ENCODE measurements at regions not wholly inside any gene's neighbourhood (a gene's known extent, or its start where the extent isn't known, plus 50 kb on each side); places are given as distances from the start of the nearest gene placed in this dataset.

- no peak for DNase-seq
Measured at GRCh38 chr7:36076074-36076473, 77.0 kb upstream of the EEPD1 start.

- DNase-seq: no peak
Measured at GRCh38 chr7:36078816-36079360, 74.2 kb upstream of the EEPD1 start.

GRCh38 chr7:36079446-36080025 lies 73.5 kb upstream of the EEPD1 start:
- no peak for DNase-seq

GRCh38 chr7:36080843-36081242 lies 72.2 kb upstream of the EEPD1 start:
- DNase-seq: no peak

GRCh38 chr7:36082216-36082615 lies 70.8 kb upstream of the EEPD1 start:
- DNase-seq: no peak

DNA sequence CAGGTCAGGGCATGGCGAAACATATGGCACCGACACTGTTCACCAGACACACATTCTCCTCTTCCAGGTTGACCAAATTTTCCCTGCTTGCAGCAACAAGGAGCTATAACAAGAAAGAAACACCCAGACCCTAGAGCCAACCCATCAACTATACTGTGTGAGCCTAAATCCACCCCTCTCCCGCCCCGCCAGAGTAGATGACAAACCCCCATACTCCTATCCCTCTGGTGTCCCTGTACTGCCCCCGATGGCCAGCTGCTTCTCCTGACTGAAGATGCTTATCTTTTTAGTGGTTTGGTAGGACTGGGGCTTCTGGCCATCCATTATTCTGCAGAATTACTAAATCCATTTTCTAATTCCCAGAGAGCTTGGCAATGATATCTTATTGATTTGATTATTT lies 70.1 kb upstream of the EEPD1 start:
- DNase-seq: no peak

- no peak for DNase-seq
Measured at GRCh38 chr7:36083626-36084380, 69.3 kb upstream of the EEPD1 start.

DNA sequence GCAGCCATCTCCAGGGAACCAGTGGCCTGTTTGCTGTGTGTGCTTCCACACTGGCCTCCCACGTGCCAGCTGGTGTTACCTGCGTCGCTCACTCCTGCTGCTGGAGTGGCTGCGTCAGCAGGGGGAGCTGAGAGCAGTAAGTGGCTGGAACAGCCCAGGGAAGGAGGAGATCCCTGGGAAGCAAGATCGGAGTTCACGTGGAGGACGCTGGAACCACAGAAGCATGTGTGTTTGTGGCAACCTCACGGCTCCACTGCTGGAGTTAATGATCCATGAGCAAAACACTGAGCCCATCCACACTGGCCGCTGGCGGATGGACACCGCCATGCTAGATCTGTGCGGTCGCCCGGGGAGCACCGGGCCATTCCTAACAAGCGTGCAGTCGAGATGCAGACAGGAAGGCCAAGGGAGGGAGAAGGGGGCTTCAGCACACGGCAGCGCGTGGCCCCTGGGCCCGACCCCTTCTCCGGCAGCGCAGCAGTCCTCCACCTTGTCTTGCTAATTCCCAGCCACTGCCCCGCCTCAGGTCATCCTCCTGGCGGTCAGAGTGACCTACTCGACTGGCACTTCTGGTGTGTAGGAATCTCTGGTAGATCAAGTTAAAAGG lies 68.5 kb upstream of the EEPD1 start:
- DNase-seq: peak; percentile 37

DNA sequence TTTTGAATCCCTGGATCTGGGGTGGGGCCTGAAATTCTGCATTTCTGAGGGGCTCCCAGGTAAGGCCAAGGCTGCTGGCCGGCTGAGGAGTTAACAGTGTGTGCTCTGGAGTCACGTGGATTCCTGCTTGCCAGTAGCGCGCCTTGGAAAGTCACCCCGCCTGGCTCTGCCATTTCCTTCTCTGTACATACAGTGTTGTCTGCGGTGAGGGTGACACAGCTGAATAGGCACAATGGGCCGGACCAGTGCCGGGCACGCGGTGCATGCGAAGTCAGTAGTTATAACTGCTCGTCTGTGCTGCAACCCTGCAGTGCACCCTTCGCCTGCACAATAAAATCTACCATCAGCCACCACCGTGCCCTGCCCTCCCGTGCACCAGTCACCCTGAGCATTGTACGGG lies 68.0 kb upstream of the EEPD1 start:
- DNase-seq: no peak

DNA sequence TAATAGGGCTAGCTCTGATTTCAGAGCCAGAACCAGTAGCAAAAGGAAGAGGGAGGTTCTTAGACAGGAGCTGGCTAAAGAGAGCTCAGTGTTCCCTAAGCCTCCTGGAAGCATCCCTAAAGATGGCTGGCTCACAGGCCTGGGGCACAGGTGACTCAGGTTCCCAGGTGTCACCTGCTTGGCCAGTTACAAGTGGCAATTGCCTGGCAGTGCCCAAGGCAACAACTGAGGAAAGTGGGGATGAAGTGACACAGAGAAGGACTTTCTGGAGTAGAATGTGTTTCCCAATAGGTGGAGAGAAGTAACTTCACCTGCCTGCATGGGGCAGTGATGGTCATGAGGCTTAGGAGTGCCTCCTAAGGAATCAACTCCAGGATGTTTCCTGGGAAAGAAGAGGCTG lies 66.5 kb upstream of the EEPD1 start:
- no peak for DNase-seq

- no peak for DNase-seq
Measured at GRCh38 chr7:36088553-36088952, 64.5 kb upstream of the EEPD1 start.

DNA sequence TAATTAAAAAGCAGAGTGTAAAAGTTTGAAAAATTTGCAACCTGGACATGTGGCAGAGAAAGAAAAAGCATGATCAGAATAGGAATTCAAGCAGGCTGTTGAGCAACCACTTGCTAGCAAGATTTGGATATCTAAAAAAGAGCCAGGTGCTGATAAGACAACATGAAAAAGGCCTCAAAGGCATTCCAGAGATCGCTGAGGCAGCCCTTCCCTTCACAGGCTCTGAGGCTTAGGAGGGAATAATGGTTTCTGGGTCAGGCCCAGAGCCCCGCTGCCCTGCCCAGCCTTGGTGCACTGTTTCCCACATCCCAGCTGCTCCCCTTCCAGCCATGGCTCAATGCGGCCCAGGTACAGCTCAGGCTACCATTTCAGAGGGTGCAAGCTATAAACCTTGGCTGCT lies 64.1 kb upstream of the EEPD1 start:
- no peak for DNase-seq

- DNase-seq: no peak
Measured at GRCh38 chr7:36090976-36091873, 61.8 kb upstream of the EEPD1 start.

- DNase-seq: no peak
Measured at GRCh38 chr7:36091874-36092176, 61.2 kb upstream of the EEPD1 start.

DNA sequence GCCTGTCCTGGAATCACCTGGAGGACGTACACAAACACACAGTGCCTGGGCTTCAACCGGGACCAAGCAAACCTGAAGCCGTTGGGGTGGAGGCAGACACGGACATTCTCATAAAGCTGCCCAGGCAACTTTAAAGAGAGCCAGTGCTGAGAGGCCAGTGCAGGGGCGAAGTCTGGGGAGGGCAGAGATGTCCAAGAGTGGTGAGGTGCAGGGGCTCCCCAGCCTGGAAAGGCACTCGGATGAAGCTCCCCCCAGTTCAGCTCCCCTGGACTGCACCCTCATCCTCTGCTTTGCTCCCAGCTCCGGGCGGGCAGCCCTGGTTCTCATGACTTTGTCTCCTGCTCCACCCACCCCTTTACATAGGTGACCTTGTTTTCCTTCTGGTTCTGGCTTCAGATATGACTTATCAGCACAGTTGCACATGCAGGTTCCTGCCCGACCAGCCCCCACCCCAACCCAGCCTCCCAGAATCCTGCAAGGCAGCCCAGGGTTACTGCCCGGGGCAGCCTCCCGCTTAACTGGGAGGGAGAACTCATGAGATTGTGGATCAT lies 60.8 kb upstream of the EEPD1 start:
- no peak for DNase-seq

DNA sequence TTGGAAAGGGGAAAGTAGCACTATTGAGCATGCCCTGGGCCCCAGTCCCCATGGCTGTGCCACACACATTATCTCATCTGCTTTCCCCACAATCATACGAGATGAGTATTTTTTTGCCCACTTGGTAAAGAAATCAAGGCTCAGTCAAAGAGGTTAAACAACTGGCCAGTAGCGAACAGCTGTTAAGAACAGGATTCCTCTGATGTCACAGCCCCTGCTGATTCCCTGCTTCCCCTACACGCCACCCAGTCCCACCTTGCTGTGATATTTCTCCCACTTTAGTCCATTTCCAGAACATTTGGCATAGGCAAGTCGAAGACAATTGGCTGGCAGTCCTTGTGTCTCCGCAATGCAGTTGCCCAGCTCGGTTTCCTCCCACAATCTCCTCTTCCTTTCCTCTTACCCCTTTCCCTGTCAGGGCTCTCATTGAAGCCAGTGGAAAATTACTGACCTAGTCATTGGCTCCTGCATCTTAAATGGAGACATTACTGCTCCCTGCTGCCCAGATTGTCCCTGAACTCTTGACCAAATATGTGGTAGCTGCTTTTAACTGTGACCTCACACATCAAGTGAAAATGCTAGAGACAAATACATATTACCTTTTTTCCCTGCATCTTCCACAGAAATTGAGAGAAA lies 56.5 kb upstream of the EEPD1 start:
- no peak for DNase-seq

DNA sequence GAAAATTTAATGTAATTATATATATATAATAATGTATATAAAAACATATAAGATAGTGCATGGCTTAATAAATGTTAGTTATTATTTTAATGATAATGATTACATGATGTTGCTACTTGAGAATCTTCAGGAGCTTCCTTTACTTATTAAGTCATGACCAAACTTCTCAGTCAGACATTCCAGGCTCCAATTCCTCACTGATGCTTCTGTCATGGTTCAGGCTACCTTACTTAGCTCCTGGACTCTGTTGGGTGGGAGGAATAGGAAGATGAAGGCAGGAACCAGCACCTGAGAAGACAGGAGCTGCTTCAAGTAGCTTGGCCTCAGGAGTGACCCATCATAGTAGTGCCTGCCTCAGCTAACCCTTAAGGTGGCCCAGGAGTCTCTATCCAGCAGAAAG lies 55.0 kb upstream of the EEPD1 start:
- no peak for DNase-seq

- DNase-seq: no peak
Measured at GRCh38 chr7:36100226-36100625, 52.8 kb upstream of the EEPD1 start.

- DNase-seq: no peak
Measured at GRCh38 chr7:36100634-36101033, 52.4 kb upstream of the EEPD1 start.
